GM10266 (cell line): ENCODE measurements at regions not wholly inside any gene's neighbourhood (a gene's known extent, or its start where the extent isn't known, plus 50 kb on each side); places are given as distances from the start of the nearest gene placed in this dataset.

Experiments
- DNase-seq: peaks from one replicate; pipeline ENCODE4 v3.0.0; 2012; ENCODE audit errors: extremely low spot score
- CTCF ChIP-seq: IDR thresholded peaks from 2 replicates; pipeline ENCODE4 v1.5.1; 2012; ENCODE audit warnings: mild to moderate bottlenecking, low read depth; ENCODE audit not compliant: control insufficient read depth, insufficient read depth; ENCODE audit errors: missing control alignments

DNA sequence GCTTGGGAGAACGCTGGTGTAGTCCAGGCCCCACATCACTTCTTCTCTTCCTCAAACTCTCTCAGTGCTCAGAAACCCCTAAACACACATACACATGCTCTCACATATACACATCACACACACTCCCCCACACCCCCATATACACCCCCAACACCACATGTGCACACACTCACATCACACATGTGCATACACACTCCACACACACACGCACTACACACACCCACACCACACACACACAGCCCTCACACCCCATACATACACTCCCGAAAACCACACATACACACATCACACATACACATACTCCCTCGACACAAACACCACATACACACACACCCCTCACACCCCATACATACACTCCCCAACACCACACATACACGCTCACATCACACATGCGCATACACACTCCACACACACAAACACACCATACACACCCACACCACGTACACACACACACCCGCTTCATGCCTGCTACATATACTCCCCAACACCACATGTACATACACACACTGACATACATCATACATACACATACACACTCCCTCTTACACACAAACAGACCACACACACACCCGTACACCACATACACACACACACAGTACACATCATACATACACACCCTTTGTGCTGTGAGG, 110.3 kb upstream of the TMEM170B start:
- no peak for DNase-seq
- no peak for TF ChIP-seq CTCF

DNA sequence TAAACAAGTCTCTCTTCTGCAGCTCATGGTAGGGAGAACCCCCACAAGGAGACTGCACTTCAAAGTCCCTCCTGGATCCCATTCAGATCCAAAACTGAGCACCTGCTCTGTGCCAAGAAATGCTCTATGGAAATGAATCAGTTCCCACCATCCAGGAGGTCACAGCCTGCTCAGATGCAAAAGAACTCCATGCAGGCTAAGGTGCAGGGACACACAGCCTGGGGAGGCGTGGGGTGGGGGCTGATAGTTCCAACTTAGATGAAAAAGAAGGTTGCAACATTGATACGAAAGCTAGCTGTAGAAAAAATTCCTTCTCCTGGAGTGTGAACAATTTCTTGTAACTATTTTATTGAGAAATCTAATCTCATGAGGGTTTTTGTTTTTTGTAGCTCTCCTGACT, 111.0 kb upstream of the TMEM170B start:
- TF ChIP-seq CTCF, result no peak
- DNase-seq, result no peak

DNA sequence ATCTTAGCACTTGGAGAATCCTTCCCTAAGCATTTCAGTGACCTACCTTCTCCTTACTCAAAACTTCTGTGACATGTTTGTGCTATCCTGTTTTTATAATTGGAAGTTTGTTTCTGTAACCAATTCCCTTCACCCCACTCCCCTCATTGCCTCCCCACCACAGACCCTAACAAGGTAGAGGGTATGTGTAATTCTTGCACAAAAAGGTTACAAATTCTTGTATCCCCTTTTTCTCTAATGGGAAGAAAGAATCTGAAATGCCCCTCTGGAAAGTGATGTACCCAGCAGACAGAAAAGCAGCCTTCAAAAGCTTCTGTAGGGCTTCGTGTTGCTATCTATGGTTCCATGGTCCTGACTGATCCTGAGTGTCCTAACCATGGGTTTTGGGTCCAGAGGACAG, 111.7 kb upstream of the TMEM170B start:
- no peak for TF ChIP-seq CTCF
- DNase-seq, result no peak

GRCh38 chr6:11425431-11425871, 112.1 kb upstream of the TMEM170B start:
- TF ChIP-seq CTCF, result no peak
- DNase-seq, result no peak

GRCh38 chr6:11424395-11425034, 113.0 kb upstream of the TMEM170B start:
- no peak for DNase-seq
- no peak for TF ChIP-seq CTCF

GRCh38 chr6:11423667-11424066, 113.9 kb upstream of the TMEM170B start:
- DNase-seq, result no peak
- TF ChIP-seq CTCF, result no peak

GRCh38 chr6:11423072-11423471, 114.5 kb upstream of the TMEM170B start:
- no peak for TF ChIP-seq CTCF

More at GRCh38 chr6:11423072-11423471, 114.5 kb upstream of the TMEM170B start:
- peak; percentile 48 for DNase-seq
